Keratinocyte (primary cell): ENCODE measurements at regions not wholly inside any gene's neighbourhood (a gene's known extent, or its start where the extent isn't known, plus 50 kb on each side); places are given as distances from the start of the nearest gene placed in this dataset.

Experiments used
- DNase-seq: peaks from one replicate; pipeline ENCODE4 v3.0.0-alpha.2; 2011; ENCODE audit warnings: low read depth, missing footprints, low spot score
- FAIRE-seq: peaks from 2 replicates; lab custom pipeline; 2011; peaks lifted over from hg19 to GRCh38; lab: Jason Lieb, UNC
- H2AFZ ChIP-seq: 2 replicates; pipeline ENCODE4 v1.6.0; 2012; ENCODE audit warnings: low read length, control low read depth, inconsistent platforms; ENCODE audit not compliant: control insufficient read depth
- H3K27ac ChIP-seq: 2 replicates; pipeline ENCODE4 v1.5.1; 2011; ENCODE audit warnings: low read length; ENCODE audit not compliant: control insufficient read depth, insufficient read depth
- H3K27me3 ChIP-seq: 3 replicates; pipeline ENCODE4 v1.6.0; 2011; ENCODE audit warnings: low read length; ENCODE audit not compliant: control insufficient read depth, insufficient read depth; ENCODE audit errors: extremely low read depth
- H3K36me3 ChIP-seq, 2 experiments: 2 replicates in 1 of 2; 3 replicates in 1 of 2; pipeline ENCODE4 v1.5.1; 2011; ENCODE audit warnings: low read length in 2 of 2, mild to moderate bottlenecking in 1 of 2; ENCODE audit not compliant: control insufficient read depth in 2 of 2, insufficient read depth in 2 of 2; ENCODE audit errors: extremely low read depth in 1 of 2
- H3K4me1 ChIP-seq: 3 replicates; pipeline ENCODE4 v1.5.1; 2011; ENCODE audit warnings: low read length; ENCODE audit not compliant: control insufficient read depth, insufficient read depth; ENCODE audit errors: extremely low read depth
- H3K4me2 ChIP-seq: 3 replicates; pipeline ENCODE4 v1.6.0; 2011; ENCODE audit warnings: low read depth, low read length; ENCODE audit not compliant: control insufficient read depth, insufficient read depth; ENCODE audit errors: extremely low read depth
- H3K4me3 ChIP-seq, 3 experiments: fragments of 200-600 bp in 1 of 3; sonication (generic) in 1 of 3; 2 replicates in 2 of 3; 3 replicates in 1 of 3; pipeline ENCODE4 v1.5.1; 2011 to 2016; ENCODE audit warnings: low read length in 3 of 3, mild to moderate bottlenecking in 3 of 3, control low read depth in 2 of 3, inconsistent platforms in 1 of 3, low read depth in 1 of 3, mixed read lengths in 1 of 3, mixed run types in 1 of 3, moderate library complexity in 1 of 3; ENCODE audit not compliant: control insufficient read depth in 2 of 3, insufficient read depth in 2 of 3; ENCODE audit errors: extremely low read depth in 1 of 3
- H3K79me2 ChIP-seq: 2 replicates; pipeline ENCODE4 v1.6.0; 2012; ENCODE audit warnings: low read length; ENCODE audit not compliant: control insufficient read depth, insufficient read depth
- H3K9ac ChIP-seq: 3 replicates; pipeline ENCODE4 v1.6.0; 2011; ENCODE audit warnings: low read length; ENCODE audit not compliant: control insufficient read depth, insufficient read depth; ENCODE audit errors: extremely low read depth
- H3K9me1 ChIP-seq: 3 replicates; pipeline ENCODE4 v1.6.0; 2011; ENCODE audit warnings: low read length; ENCODE audit not compliant: control insufficient read depth, insufficient read depth; ENCODE audit errors: extremely low read depth
- H3K9me3 ChIP-seq: 2 replicates; pipeline ENCODE4 v1.5.1; 2012; ENCODE audit warnings: low read depth, low read length; ENCODE audit not compliant: control insufficient read depth
- H4K20me1 ChIP-seq: 3 replicates; pipeline ENCODE4 v1.6.0; 2011; ENCODE audit warnings: low read length; ENCODE audit not compliant: control insufficient read depth, insufficient read depth; ENCODE audit errors: extremely low read depth
- EZH2 ChIP-seq: IDR thresholded peaks from one replicate; pipeline ENCODE4 v1.6.1; 2012; ENCODE audit warnings: inconsistent platforms, mild to moderate bottlenecking, low read length, moderate library complexity
- dilution Hi-C: fragments of 300-500 bp; cut with MboI; formaldehyde crosslinking; loops from one replicate; pipeline ENCODE4 v1.7.0; 2020; ENCODE audit warnings: low sequenced_read_pairs; ENCODE audit not compliant: extremely low pct_ligation_motif_present
- TF ChIP-seq, protein P1 (sequence below), 3 experiments: IDR thresholded peaks in 1 of 3; conservative IDR thresholded peaks in 1 of 3; optimal IDR thresholded peaks in 1 of 3; 2 replicates in 2 of 3; 3 replicates in 1 of 3; pipeline versions ENCODE3 to v1.5.1; 2011; ENCODE audit warnings: low read length in 3 of 3, mild to moderate bottlenecking in 3 of 3, moderate library complexity in 2 of 3, control low read depth in 1 of 3, inconsistent platforms in 1 of 3; ENCODE audit not compliant: insufficient read depth in 2 of 3; ENCODE audit errors: extremely low read depth in 1 of 3

DNA sequence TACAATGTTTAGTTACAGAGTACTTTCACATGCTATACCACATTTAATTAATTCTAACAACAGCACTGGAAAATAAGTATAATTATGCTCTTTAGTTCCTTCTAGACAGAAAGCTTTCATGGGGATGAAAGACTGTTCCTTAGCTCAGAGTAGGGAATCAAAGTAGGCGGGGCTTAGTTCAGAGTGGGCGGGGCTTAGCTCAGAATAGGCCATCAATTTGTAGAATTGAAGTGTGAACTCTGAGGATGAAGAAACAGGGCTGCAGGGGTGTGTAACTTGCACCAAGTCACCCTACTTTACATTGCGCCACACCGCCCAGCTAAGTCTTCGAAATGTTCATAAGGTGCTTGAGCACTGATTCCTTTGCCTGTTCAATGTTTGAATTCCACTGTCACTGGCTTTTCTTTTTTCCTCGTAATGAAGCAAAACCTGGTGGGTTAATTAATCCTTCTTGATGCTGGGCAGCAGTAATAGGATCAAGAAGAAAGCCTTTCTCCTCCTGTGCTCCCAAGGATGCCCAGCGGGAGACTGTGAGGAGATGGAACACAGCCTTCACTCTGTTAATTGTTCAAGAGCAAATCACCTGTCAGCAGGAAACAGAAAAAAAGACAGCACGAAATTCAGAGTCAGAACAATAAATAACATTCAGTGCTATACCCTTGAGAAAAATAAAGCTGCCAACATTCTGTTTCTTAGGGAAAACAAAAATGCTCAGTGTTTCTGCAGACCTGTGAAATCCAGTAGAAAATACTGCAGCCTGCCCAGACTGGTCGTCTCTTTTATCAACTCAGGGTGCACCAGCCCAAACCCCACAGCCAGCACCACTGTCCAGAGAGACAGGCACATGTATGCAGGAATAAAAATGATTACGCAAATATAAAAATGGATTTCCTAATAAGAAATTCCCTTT, 66.5 kb upstream of the CAMK1G start:
- Histone ChIP-seq H3K4me2 (no peak overlapping the region), H4K20me1 (no peaks in the 10 kb centered on the region), H3K4me1 (no peaks in the 10 kb centered on the region), H3K36me3 (no peaks in the 10 kb centered on the region), H3K4me3 (no peak overlapping the region), H2AFZ (no peak overlapping the region), H3K27ac (no peak overlapping the region), H3K27me3 (peaks cover 9% of the 10 kb centered on the region), H3K9ac (no peak overlapping the region), H3K9me3 (no peaks in the 10 kb centered on the region), H3K9me1 (no peaks in the 10 kb centered on the region), H3K79me2 (no peaks in the 10 kb centered on the region)
- DNase-seq (no peak), FAIRE-seq (no peak)
- dilution Hi-C loops: no loop called here
- TF ChIP-seq EZH2: no peak
- TF ChIP-seq, protein P1, sequence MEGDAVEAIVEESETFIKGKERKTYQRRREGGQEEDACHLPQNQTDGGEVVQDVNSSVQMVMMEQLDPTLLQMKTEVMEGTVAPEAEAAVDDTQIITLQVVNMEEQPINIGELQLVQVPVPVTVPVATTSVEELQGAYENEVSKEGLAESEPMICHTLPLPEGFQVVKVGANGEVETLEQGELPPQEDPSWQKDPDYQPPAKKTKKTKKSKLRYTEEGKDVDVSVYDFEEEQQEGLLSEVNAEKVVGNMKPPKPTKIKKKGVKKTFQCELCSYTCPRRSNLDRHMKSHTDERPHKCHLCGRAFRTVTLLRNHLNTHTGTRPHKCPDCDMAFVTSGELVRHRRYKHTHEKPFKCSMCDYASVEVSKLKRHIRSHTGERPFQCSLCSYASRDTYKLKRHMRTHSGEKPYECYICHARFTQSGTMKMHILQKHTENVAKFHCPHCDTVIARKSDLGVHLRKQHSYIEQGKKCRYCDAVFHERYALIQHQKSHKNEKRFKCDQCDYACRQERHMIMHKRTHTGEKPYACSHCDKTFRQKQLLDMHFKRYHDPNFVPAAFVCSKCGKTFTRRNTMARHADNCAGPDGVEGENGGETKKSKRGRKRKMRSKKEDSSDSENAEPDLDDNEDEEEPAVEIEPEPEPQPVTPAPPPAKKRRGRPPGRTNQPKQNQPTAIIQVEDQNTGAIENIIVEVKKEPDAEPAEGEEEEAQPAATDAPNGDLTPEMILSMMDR (optimal IDR thresholded peaks at IDR 0.05 in 1 of 3, IDR thresholded peaks at IDR 0.05 in 1 of 3, conservative IDR thresholded peaks at IDR 0.05 in 1 of 3; ENCODE audit: extremely low read depth in 1 of 3, insufficient read depth in 2 of 3, low read length in 3 of 3): no peak

DNA sequence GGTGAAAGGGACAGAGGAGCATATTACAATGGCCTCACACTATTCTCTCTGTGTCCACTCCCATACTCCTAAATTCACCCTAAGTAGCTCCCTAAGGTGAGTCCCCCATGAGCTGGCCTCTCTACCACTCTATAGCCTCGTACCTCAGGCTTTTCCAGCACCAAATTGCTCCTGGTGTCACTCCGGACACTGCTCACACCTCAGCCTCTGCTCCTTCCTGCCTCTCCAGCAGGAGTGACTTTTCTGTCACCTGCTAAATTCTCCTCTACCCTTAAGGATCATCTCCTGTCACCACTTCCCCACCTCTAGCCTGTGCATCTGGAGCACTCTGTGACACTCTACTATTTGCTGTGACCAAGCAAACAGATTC, 65.8 kb upstream of the CAMK1G start:
- DNase-seq (no peak), FAIRE-seq (no peak)
- Histone ChIP-seq H3K27ac (no peak overlapping the region), H3K36me3 (no peaks in the 10 kb centered on the region), H2AFZ (no peak overlapping the region), H3K79me2 (no peaks in the 10 kb centered on the region), H3K4me1 (no peaks in the 10 kb centered on the region), H3K4me3 (no peak overlapping the region), H3K9me1 (no peaks in the 10 kb centered on the region), H3K9me3 (no peaks in the 10 kb centered on the region), H3K9ac (no peak overlapping the region), H4K20me1 (no peaks in the 10 kb centered on the region), H3K27me3 (peaks cover 9% of the 10 kb centered on the region), H3K4me2 (no peak overlapping the region)
- dilution Hi-C loops: no loop called here
- no peak for TF ChIP-seq EZH2
- TF ChIP-seq, protein P1 (optimal IDR thresholded peaks at IDR 0.05 in 1 of 3, IDR thresholded peaks at IDR 0.05 in 1 of 3, conservative IDR thresholded peaks at IDR 0.05 in 1 of 3; ENCODE audit: extremely low read depth in 1 of 3, insufficient read depth in 2 of 3, low read length in 3 of 3): no peak
